Prostate gland (tissue), 2 donors: ENCODE measurements at regions not wholly inside any gene's neighbourhood (a gene's known extent, or its start where the extent isn't known, plus 50 kb on each side); places are given as distances from the start of the nearest gene placed in this dataset.

Experiments
- DNase-seq: peaks from one replicate; pipeline ENCODE4 v3.0.0-alpha.2; 2019; ENCODE audit warnings: low spot score
- H3K27ac ChIP-seq, 2 donors: fragments of 200-600 bp; sonication (generic); 2 replicates each; pipeline ENCODE4 v1.5.1; 2017 to 2019
- H3K27me3 ChIP-seq: fragments of 200-600 bp; sonication (generic); replicated peaks from 2 replicates; pipeline ENCODE4 v1.5.1; 2019; ENCODE audit not compliant: insufficient read depth
- H3K36me3 ChIP-seq, 2 donors: fragments of 200-600 bp; sonication (generic); 1 replicate in 1 of 2; 2 replicates in 1 of 2; pipeline versions ENCODE4 v1.5.1 to v1.8.1; 2017 to 2019
- H3K4me1 ChIP-seq: fragments of 200-600 bp; sonication (generic); replicated peaks from 2 replicates; pipeline ENCODE4 v1.5.1; 2019
- H3K4me3 ChIP-seq, 2 donors: fragments of 200-600 bp; sonication (generic); 2 replicates each; pipeline ENCODE4 v1.5.1; 2017 to 2019
- H3K9me3 ChIP-seq: fragments of 200-600 bp; sonication (generic); 2 replicates; pipeline ENCODE4 v1.5.1; 2017
- POLR2A ChIP-seq: fragments of 450-650 bp; IDR thresholded peaks from one replicate; pipeline ENCODE4 v1.6.1; 2016; ENCODE audit warnings: antibody characterized with exemption, mild to moderate bottlenecking
- POLR2AphosphoS5 ChIP-seq: sonication (generic); formaldehyde crosslinking; IDR thresholded peaks from one replicate; pipeline ENCODE4 v1.6.1; 2017; ENCODE audit warnings: antibody characterized with exemption
- WGBS: methylation state at CpG from one replicate; pipeline ENCODE4 v1.1.5; 2018; 5-methylcytosine and 5-hydroxymethylcytosine counted together
- intact Hi-C: fragments of 100-400 bp; cut with DNase I; formaldehyde crosslinking; loops from one replicate; pipeline ENCODE4 v1.14.2; 2022
- TF ChIP-seq, protein P1 (sequence below), 4 experiments: fragments of 200-600 bp in 2 of 4; fragments of 450-650 bp in 2 of 4; sonication (generic) in 2 of 4; IDR thresholded peaks; 1 replicate in 3 of 4; 2 replicates in 1 of 4; pipeline ENCODE4 v1.5.1; 2016 to 2019; ENCODE audit warnings: antibody characterized with exemption in 4 of 4, mild to moderate bottlenecking in 2 of 4, moderate library complexity in 2 of 4

- DNase-seq = no peak
- 97% methylated on average over 4 of the region's 4 CpGs for WGBS
- Histone ChIP-seq H3K36me3 (no peaks in the 10 kb centered on the region), H3K9me3 (no peaks in the 10 kb centered on the region), H3K27ac (no peak overlapping the region), H3K27me3 (no peaks in the 10 kb centered on the region), H3K4me1 (peaks cover 3% of the 10 kb centered on the region), H3K4me3 (no peak overlapping the region)
- TF ChIP-seq, protein P1, sequence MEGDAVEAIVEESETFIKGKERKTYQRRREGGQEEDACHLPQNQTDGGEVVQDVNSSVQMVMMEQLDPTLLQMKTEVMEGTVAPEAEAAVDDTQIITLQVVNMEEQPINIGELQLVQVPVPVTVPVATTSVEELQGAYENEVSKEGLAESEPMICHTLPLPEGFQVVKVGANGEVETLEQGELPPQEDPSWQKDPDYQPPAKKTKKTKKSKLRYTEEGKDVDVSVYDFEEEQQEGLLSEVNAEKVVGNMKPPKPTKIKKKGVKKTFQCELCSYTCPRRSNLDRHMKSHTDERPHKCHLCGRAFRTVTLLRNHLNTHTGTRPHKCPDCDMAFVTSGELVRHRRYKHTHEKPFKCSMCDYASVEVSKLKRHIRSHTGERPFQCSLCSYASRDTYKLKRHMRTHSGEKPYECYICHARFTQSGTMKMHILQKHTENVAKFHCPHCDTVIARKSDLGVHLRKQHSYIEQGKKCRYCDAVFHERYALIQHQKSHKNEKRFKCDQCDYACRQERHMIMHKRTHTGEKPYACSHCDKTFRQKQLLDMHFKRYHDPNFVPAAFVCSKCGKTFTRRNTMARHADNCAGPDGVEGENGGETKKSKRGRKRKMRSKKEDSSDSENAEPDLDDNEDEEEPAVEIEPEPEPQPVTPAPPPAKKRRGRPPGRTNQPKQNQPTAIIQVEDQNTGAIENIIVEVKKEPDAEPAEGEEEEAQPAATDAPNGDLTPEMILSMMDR (IDR thresholded peaks at IDR 0.05) = no peak
- no peak for TF ChIP-seq POLR2A
- TF ChIP-seq POLR2AphosphoS5 = no peak
- intact Hi-C loops = no loop called here
These were observed 85.3 kb downstream of the ARL4A start for GRCh38 chr7:12772768-12773167.

GRCh38 chr7:12777257-12777656 lies 89.8 kb downstream of the ARL4A start:
- WGBS = 93% methylated on average over 2 of the region's 2 CpGs
- Histone ChIP-seq H3K4me3 (no peak overlapping the region), H3K27ac (no peak overlapping the region), H3K36me3 (no peaks in the 10 kb centered on the region), H3K27me3 (no peaks in the 10 kb centered on the region), H3K9me3 (no peaks in the 10 kb centered on the region), H3K4me1 (no peaks in the 10 kb centered on the region)
- DNase-seq = no peak
- intact Hi-C loops = no loop called here
- TF ChIP-seq, protein P1 (IDR thresholded peaks at IDR 0.05) = no peak
- TF ChIP-seq POLR2A (no peak), POLR2AphosphoS5 (no peak)

DNA sequence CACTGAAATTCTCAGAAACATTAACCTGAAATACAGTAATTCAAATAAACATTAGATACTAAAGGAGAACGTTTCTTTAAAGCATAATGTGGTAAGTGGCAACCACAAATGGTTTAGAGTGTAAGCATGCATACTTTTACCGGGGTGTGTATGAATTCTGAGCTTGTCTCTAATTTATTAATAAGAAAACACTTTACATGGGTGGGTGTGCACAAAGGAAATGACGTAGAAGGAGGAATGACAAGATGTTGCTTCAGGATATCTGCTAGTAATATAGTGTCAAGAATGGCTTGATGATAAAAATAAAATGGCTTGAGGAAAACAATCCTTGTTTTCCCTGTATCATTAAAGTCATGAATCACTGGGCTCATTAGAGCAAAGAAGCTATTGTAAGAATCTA lies 92.5 kb downstream of the ARL4A start:
- Histone ChIP-seq H3K36me3 (no peaks in the 10 kb centered on the region), H3K9me3 (no peaks in the 10 kb centered on the region), H3K4me3 (no peak overlapping the region), H3K4me1 (no peaks in the 10 kb centered on the region), H3K27ac (no peak overlapping the region), H3K27me3 (no peaks in the 10 kb centered on the region)
- no peak for TF ChIP-seq POLR2A
- TF ChIP-seq, protein P1 (IDR thresholded peaks at IDR 0.05) = no peak
- no peak for TF ChIP-seq POLR2AphosphoS5
- WGBS = 72% methylated on average over 3 of the region's 3 CpGs
- intact Hi-C loops = no loop called here
- no peak for DNase-seq

- Histone ChIP-seq H3K27me3 (no peaks in the 10 kb centered on the region), H3K4me1 (no peaks in the 10 kb centered on the region), H3K4me3 (no peak overlapping the region), H3K36me3 (no peaks in the 10 kb centered on the region), H3K27ac (no peak overlapping the region), H3K9me3 (no peaks in the 10 kb centered on the region)
- no peak for DNase-seq
- WGBS = 48% methylated on average over 1 of the region's 1 CpG
- intact Hi-C loops = no loop called here
- TF ChIP-seq, protein P1 (IDR thresholded peaks at IDR 0.05) = no peak
- no peak for TF ChIP-seq POLR2AphosphoS5
- no peak for TF ChIP-seq POLR2A
These were observed 96.1 kb downstream of the ARL4A start for GRCh38 chr7:12783421-12784095.

GRCh38 chr7:12785473-12785872 lies 98.0 kb downstream of the ARL4A start:
- Histone ChIP-seq H3K27me3 (no peaks in the 10 kb centered on the region), H3K4me1 (no peaks in the 10 kb centered on the region), H3K9me3 (no peaks in the 10 kb centered on the region), H3K27ac (no peak overlapping the region), H3K4me3 (no peak overlapping the region), H3K36me3 (no peaks in the 10 kb centered on the region)
- intact Hi-C loops = no loop called here
- WGBS = 77% methylated on average over 4 of the region's 4 CpGs
- no peak for DNase-seq
- TF ChIP-seq, protein P1 (IDR thresholded peaks at IDR 0.05) = no peak
- TF ChIP-seq POLR2A = no peak
- no peak for TF ChIP-seq POLR2AphosphoS5
